Adrenal gland (tissue), 9 donors: ENCODE measurements at regions not wholly inside any gene's neighbourhood (a gene's known extent, or its start where the extent isn't known, plus 50 kb on each side); places are given as distances from the start of the nearest gene placed in this dataset.
A peak's percentile ranks its signal among the peaks of the same experiment; 100 is the strongest.

Experiments
- DNase-seq, 7 donors: peaks; one replicate each; pipeline ENCODE4 v3.0.0-alpha.2; 2019 to 2020
- H3K27ac ChIP-seq, 5 donors: fragments of 200-600 bp; sonication (generic) in 4 of 5; 1 replicate in 3 of 5; 2 replicates in 2 of 5; pipeline versions ENCODE4 v1.5.1 to v1.8.0; 2016 to 2020; ENCODE audit warnings: mild to moderate bottlenecking in 1 of 5
- H3K27me3 ChIP-seq: fragments of 200-600 bp; 2 replicates; pipeline ENCODE4 v1.8.0; 2021
- H3K36me3 ChIP-seq, 2 donors: fragments of 200-600 bp; replicated peaks in 1 of 2; 1 replicate in 1 of 2; 2 replicates in 1 of 2; pipeline versions ENCODE4 v1.5.1 to v1.8.0; 2018 to 2022
- H3K4me1 ChIP-seq, 2 donors: fragments of 200-600 bp; replicated peaks in 1 of 2; 1 replicate in 1 of 2; 2 replicates in 1 of 2; pipeline versions ENCODE4 v1.5.1 to v1.8.0; 2018 to 2021
- H3K4me3 ChIP-seq, 4 donors: fragments of 200-600 bp; sonication (generic) in 3 of 4; one replicate each; pipeline ENCODE4 v1.5.1; 2016 to 2018
- H3K9me3 ChIP-seq, 3 donors: fragments of 200-600 bp; sonication (generic) in 1 of 3; replicated peaks in 1 of 3; 1 replicate in 2 of 3; 2 replicates in 1 of 3; pipeline versions ENCODE4 v1.5.1 to v1.8.0; 2016 to 2021
- POLR2A ChIP-seq, 2 donors: fragments of 450-650 bp; IDR thresholded peaks; one replicate each; pipeline ENCODE4 v1.6.1; 2017; ENCODE audit warnings: antibody characterized with exemption in 2 of 2, mild to moderate bottlenecking in 2 of 2, moderate library complexity in 1 of 2
- WGBS, 4 donors: extraction: QIAGEN DNeasy Blood & Tissue Kit in 2 of 4; methylation state at CpG; one replicate each; pipeline versions ENCODE4 v1.1.5 to v1.1.7; 2013 to 2017; 5-methylcytosine and 5-hydroxymethylcytosine counted together
- intact Hi-C, 2 donors: fragments of 100-400 bp; cut with DNase I; formaldehyde crosslinking; loops; one replicate each; pipeline versions ENCODE4 v1.14.1 to v1.15.0; 2022 to 2023
- TF ChIP-seq, protein P1 (sequence below), 6 experiments: fragments of 450-650 bp in 4 of 6; fragments of 200-600 bp in 2 of 6; sonication (generic) in 1 of 6; IDR thresholded peaks; 1 replicate in 5 of 6; 2 replicates in 1 of 6; pipeline versions ENCODE4 v1.5.1 to v1.8.0; 2016 to 2021; ENCODE audit warnings: antibody characterized with exemption in 6 of 6, mild to moderate bottlenecking in 2 of 6, moderate library complexity in 1 of 6
- donor health status: healthy with polysubstance abuse.
- donor health status: Bipolar disorder and iron deficiency.
- donor health status: DM: yes; HTN: yes; CAD: no.
- donor health status: DM: no; HTN: no; CAD: no.
- donor health status: DM: no; HTN: no; CAD: no.

DNA sequence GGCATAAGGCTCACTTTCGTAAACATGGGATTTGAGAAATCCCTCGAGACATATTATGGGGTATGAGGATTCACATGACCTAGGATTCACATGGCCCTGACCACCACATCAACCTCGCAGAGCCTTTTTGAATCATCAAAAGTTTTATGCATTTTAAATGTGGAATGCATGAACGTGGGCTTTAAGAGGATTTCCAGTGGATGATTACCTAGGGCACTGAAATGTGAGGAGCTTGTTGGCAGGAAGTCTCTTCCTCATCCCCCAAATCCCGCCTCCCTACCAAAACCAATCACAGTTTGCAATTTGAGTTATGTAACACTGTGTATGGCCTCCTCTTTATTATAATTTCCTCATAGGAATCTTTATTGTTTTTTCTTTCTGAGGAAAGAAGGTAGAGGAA lies 659.6 kb upstream of the TBX3 start:
- 90 to 96% (median 93%) methylated on average over 5 of the region's 5 CpGs for WGBS, 4 donors
- intact Hi-C loops: no loop called here

DNA sequence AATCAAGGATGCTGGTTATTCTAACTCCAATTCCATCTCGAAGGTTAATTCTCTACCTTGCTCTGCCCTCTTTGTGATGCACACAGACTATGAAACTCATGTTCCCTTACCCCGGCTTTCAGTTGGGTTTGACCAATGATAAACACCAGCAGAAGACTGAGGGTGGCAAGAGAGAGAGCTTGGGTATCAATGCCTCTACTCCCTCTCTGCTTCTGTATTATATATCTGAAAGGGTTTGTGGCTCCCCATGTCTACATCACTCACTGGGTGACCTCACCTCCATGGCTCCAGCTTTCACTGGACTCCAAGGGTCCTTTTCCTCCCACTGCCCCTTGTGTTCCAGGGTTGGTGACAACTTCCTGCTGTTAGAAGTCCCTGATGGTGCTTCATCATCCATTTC lies 659.0 kb upstream of the TBX3 start:
- no peak for DNase-seq
- no peak overlapping the region for H3K27ac ChIP-seq
- TF ChIP-seq, protein P1, sequence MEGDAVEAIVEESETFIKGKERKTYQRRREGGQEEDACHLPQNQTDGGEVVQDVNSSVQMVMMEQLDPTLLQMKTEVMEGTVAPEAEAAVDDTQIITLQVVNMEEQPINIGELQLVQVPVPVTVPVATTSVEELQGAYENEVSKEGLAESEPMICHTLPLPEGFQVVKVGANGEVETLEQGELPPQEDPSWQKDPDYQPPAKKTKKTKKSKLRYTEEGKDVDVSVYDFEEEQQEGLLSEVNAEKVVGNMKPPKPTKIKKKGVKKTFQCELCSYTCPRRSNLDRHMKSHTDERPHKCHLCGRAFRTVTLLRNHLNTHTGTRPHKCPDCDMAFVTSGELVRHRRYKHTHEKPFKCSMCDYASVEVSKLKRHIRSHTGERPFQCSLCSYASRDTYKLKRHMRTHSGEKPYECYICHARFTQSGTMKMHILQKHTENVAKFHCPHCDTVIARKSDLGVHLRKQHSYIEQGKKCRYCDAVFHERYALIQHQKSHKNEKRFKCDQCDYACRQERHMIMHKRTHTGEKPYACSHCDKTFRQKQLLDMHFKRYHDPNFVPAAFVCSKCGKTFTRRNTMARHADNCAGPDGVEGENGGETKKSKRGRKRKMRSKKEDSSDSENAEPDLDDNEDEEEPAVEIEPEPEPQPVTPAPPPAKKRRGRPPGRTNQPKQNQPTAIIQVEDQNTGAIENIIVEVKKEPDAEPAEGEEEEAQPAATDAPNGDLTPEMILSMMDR (IDR thresholded peaks at IDR 0.05): no peak
- no peak for TF ChIP-seq POLR2A (IDR thresholded peaks at IDR 0.05)
- no peaks in the 10 kb centered on the region for H3K27me3 ChIP-seq
- H3K4me3 ChIP-seq: no peak overlapping the region
- peaks cover under 1 to 11% of the 10 kb centered on the region in 2 donors for H3K4me1 ChIP-seq
- intact Hi-C loops: no loop called here
- H3K36me3 ChIP-seq: no peaks in the 10 kb centered on the region
- 92 to 97% (median 94%) methylated on average over 2 of the region's 2 CpGs for WGBS, 4 donors
- H3K9me3 ChIP-seq: peaks cover 0 to 5% (median 0%) of the 10 kb centered on the region in 3 donors

More for the DNA sequence above, 659.6 kb upstream of the TBX3 start:
- DNase-seq: no peak
- Histone ChIP-seq H3K4me3 (no peak overlapping the region), H3K27ac (no peak overlapping the region), H3K27me3 (no peaks in the 10 kb centered on the region), H3K9me3 (peaks cover 0 to 5% (median 0%) of the 10 kb centered on the region in 3 donors), H3K36me3 (no peaks in the 10 kb centered on the region), H3K4me1 (peaks cover 0 to 9% of the 10 kb centered on the region in 2 donors)
- TF ChIP-seq, protein P1 (IDR thresholded peaks at IDR 0.05): no peak
- no peak for TF ChIP-seq POLR2A (IDR thresholded peaks at IDR 0.05)

DNA sequence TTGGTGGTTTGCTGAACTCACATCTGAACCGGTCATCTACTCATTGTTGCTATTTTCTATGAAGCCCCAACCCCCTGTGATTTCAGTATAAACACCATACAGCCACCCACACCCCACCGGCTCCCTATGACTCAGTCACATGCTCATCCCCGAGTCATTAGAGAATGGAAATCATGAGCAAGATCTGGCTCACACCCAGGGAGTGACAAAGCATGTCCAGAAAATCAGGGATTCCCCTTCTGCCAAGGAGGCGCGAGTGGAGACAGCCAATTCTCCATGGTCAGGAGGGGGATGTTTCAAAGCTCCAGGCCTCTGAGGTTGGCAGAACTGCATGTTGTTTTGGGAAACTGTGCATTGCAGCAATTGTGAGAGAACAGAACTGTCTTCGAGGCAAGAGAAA lies 657.5 kb upstream of the TBX3 start:
- 20 to 31% (median 26%) methylated on average over 6 of the region's 6 CpGs for WGBS, 4 donors
- Histone ChIP-seq H3K4me3 (no peak overlapping the region), H3K4me1 (peaks cover 3 to 14% of the 10 kb centered on the region in 2 donors), H3K27ac (peak overlapping the region; percentile 44 to 88 (median 82)), H3K9me3 (peaks cover 0 to 5% (median 0%) of the 10 kb centered on the region in 3 donors), H3K36me3 (no peaks in the 10 kb centered on the region), H3K27me3 (no peaks in the 10 kb centered on the region)
- intact Hi-C loops: no loop called here
- TF ChIP-seq, protein P1 (IDR thresholded peaks at IDR 0.05): no peak
- peak in 1 of 2 donors; percentile 45 for TF ChIP-seq POLR2A (IDR thresholded peaks at IDR 0.05)
- peak; percentile 95 to 98 (median 97) for DNase-seq

DNA sequence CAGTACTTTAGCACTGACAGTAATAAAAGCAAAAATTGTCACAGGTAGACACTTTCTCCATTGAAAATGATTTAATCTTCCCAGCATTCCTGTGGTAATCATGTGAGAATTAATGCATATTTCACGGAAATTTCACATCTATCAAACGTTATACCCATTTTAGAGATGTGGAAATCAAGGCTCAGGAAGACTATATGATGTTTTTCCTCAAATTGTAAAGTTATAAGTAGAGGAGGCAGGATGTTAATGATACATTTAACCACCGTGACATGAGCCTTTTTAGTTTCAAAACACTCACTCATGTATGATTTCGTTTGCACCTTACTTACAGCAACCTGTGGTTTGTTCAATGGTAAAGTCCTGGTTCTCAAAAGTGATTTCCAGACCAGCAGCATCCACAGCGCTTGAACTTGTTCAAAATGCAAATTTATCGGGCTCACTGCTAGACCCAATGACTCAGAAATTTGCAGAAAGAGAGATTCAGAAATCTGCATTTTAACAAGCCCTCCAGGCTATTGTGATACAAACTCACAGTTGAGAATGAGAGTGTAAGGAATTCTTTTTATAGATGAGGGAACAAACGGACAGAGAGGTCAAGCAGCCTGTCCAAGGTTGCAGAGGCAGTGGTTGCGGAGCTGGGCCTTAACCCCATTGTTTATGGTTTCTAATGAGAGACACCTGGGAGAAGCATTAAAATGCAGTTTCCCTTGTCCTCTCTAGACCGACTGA lies 654.8 kb upstream of the TBX3 start:
- H3K4me3 ChIP-seq: no peak overlapping the region
- no peak for TF ChIP-seq POLR2A (IDR thresholded peaks at IDR 0.05)
- H3K9me3 ChIP-seq: peaks cover 0 to 5% (median 0%) of the 10 kb centered on the region in 3 donors
- WGBS, 4 donors: 76 to 82% (median 77%) methylated on average over 9 of the region's 9 CpGs
- no peak for DNase-seq
- no peaks in the 10 kb centered on the region for H3K27me3 ChIP-seq
- intact Hi-C loops: no loop called here
- peak overlapping the region in 4 of 5 donors; percentile 46 to 90 (median 70) for H3K27ac ChIP-seq
- peaks cover 3 to 14% of the 10 kb centered on the region in 2 donors for H3K4me1 ChIP-seq
- H3K36me3 ChIP-seq: no peaks in the 10 kb centered on the region
